SH-SY5Y (cell line): ENCODE measurements at regions not wholly inside any gene's neighbourhood (a gene's known extent, or its start where the extent isn't known, plus 50 kb on each side); places are given as distances from the start of the nearest gene placed in this dataset.

Source experiments
- GATA2 ChIP-seq: IDR thresholded peaks from 2 replicates; pipeline ENCODE4 v1.6.1; 2011; ENCODE audit warnings: mild to moderate bottlenecking, low read depth, low read length
- GATA3 ChIP-seq: IDR thresholded peaks from 2 replicates; pipeline ENCODE4 v1.6.1; 2011; ENCODE audit warnings: low read depth, mild to moderate bottlenecking, low read length, moderate library complexity

DNA sequence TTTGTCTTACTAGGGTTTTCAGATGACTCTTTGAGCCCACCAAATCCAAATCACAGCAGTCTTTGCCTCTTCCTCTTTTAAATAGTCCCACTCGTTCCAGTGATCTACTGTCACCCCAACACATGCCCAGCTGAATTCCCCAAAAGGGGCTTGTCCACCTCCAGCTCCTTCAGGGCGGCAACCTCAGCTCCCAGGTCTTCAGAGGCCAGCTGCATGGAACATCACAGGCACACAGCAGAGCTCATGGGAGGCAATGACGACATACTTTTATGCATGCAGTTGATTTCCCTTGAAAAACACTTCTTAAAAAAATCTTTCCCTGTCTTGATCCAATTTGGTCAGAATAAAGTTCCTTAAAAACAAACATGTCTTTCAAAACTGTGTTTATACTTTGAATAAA is 244.3 kb upstream of the NR2F2 start:
- TF ChIP-seq GATA2, result no peak
- TF ChIP-seq GATA3, result no peak
